Stomach (tissue), 8 donors: ENCODE measurements at regions not wholly inside any gene's neighbourhood (a gene's known extent, or its start where the extent isn't known, plus 50 kb on each side); places are given as distances from the start of the nearest gene placed in this dataset.

ENCODE experiments used
- DNase-seq, 2 donors: peaks; one replicate each; pipeline versions ENCODE4 v3.0.0 to v3.0.0-alpha.2; 2013 to 2019
- H3K27ac ChIP-seq, 5 donors: fragments of 200-600 bp in 4 of 5; sonication (generic) in 4 of 5; one replicate each; pipeline ENCODE4 v1.5.1; 2013 to 2019; ENCODE audit warnings: mild to moderate bottlenecking in 1 of 5, moderate library complexity in 1 of 5
- H3K27me3 ChIP-seq, 3 donors: fragments of 200-600 bp; sonication (generic); one replicate each; pipeline ENCODE4 v1.5.1; 2017 to 2019; ENCODE audit warnings: mixed run types in 1 of 3
- H3K36me3 ChIP-seq, 4 donors: fragments of 200-600 bp; sonication (generic); 1 replicate in 3 of 4; 2 replicates in 1 of 4; pipeline ENCODE4 v1.5.1; 2016 to 2019
- H3K4me1 ChIP-seq, 4 donors: fragments of 200-600 bp; sonication (generic); one replicate each; pipeline ENCODE4 v1.5.1; 2016 to 2019
- H3K4me3 ChIP-seq, 4 donors: fragments of 200-600 bp; sonication (generic) in 3 of 4; one replicate each; pipeline ENCODE4 v1.5.1; 2016 to 2019; ENCODE audit warnings: mild to moderate bottlenecking in 1 of 4
- H3K9me3 ChIP-seq, 4 donors: fragments of 200-600 bp; sonication (generic); one replicate each; pipeline ENCODE4 v1.5.1; 2016 to 2019
- EP300 ChIP-seq: sonication (generic); formaldehyde crosslinking; IDR thresholded peaks from one replicate; pipeline ENCODE4 v1.6.1; 2017; ENCODE audit warnings: antibody characterized with exemption
- POLR2A ChIP-seq, 4 donors: fragments of 450-650 bp; IDR thresholded peaks; one replicate each; pipeline ENCODE4 v1.6.1; 2016; ENCODE audit warnings: antibody characterized with exemption in 4 of 4, control low read depth in 2 of 4, mild to moderate bottlenecking in 1 of 4, moderate library complexity in 1 of 4
- POLR2AphosphoS5 ChIP-seq, 3 donors: sonication (generic); formaldehyde crosslinking; IDR thresholded peaks; one replicate each; pipeline ENCODE4 v1.6.1; 2016; ENCODE audit warnings: antibody characterized with exemption in 3 of 3
- WGBS, 5 donors: extraction: QIAGEN DNeasy Blood & Tissue Kit in 3 of 5; methylation state at CpG; one replicate each; pipeline versions ENCODE4 v1.1.5 to v1.1.7; 2013 to 2018; 5-methylcytosine and 5-hydroxymethylcytosine counted together
- intact Hi-C: fragments of 100-400 bp; cut with DNase I; formaldehyde crosslinking; loops from one replicate; pipeline ENCODE4 v1.15.1; 2023; ENCODE audit warnings: low total_unique reads
- TF ChIP-seq, protein P1 (sequence below), 7 experiments: fragments of 450-650 bp in 4 of 7; fragments of 200-600 bp in 3 of 7; sonication (generic) in 3 of 7; IDR thresholded peaks; one replicate each; pipeline ENCODE4 v1.5.1; 2016 to 2019; ENCODE audit warnings: antibody characterized with exemption in 7 of 7, control low read depth in 2 of 7, mild to moderate bottlenecking in 1 of 7
- donor health status: healthy with polysubstance abuse.
- donor health status: Bipolar disorder and iron deficiency.
- donor health status: healthy.

DNA sequence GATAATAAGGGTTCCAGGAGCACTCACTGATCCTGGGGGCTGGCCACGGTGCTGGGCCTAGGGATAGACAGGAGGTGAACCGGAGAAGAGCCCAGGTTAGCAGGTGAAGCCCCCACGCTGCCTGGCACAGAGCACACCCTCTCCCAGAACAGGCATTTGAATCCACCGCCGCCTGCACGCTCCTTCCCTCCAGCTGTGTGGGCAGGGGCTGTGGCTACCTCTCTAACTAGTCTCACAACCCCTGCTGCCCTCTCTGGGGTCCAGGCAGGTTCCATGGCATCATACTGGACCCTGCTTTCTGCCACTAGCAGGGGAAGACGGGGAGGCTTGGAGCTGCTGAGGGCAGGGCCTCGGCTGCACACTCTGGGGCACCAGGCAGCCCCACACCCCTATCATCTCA lies 358.0 kb downstream of the CTTN start:
- intact Hi-C loops: loop anchor here (5.0 kb wide), 1 partner anchor 289 kb away; no protein-coding TSS in a partner anchor
- H3K27me3 ChIP-seq: peaks cover 0 to 20% (median 0%) of the 10 kb centered on the region in 3 donors
- peaks cover 0 to 9% (median 0%) of the 10 kb centered on the region in 4 donors for H3K36me3 ChIP-seq
- TF ChIP-seq POLR2A (IDR thresholded peaks at IDR 0.05) (no peak), EP300 (no peak), POLR2AphosphoS5 (IDR thresholded peaks at IDR 0.05) (no peak)
- TF ChIP-seq, protein P1, sequence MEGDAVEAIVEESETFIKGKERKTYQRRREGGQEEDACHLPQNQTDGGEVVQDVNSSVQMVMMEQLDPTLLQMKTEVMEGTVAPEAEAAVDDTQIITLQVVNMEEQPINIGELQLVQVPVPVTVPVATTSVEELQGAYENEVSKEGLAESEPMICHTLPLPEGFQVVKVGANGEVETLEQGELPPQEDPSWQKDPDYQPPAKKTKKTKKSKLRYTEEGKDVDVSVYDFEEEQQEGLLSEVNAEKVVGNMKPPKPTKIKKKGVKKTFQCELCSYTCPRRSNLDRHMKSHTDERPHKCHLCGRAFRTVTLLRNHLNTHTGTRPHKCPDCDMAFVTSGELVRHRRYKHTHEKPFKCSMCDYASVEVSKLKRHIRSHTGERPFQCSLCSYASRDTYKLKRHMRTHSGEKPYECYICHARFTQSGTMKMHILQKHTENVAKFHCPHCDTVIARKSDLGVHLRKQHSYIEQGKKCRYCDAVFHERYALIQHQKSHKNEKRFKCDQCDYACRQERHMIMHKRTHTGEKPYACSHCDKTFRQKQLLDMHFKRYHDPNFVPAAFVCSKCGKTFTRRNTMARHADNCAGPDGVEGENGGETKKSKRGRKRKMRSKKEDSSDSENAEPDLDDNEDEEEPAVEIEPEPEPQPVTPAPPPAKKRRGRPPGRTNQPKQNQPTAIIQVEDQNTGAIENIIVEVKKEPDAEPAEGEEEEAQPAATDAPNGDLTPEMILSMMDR (IDR thresholded peaks at IDR 0.05): no peak
- 78 to 94% (median 92%) methylated on average over 5 to 8 of the region's 8 CpGs for WGBS, 5 donors
- H3K9me3 ChIP-seq: peaks cover 0 to 10% (median 3%) of the 10 kb centered on the region in 4 donors
- DNase-seq: no peak
- H3K4me3 ChIP-seq: no peak overlapping the region
- no peak overlapping the region for H3K27ac ChIP-seq
- peaks cover 0 to 9% (median 6%) of the 10 kb centered on the region in 4 donors for H3K4me1 ChIP-seq

DNA sequence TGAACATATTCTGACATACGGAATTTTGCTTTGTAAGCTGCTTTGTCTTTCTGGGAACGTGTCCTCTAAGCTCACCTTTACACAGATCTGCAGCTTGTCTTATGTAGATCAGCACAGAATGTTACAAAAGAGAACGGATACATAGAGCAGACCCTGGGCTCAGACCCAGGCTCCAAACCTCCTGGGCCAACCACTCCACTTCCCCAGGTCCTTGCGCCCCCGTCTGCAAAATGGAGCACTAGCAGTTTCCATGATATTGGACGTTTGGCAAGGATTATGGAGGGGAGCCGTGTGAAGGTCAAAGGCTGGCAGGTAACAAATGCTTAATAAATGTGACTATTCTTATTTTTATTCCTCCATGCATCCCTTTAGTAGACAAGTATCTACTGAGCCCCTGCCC lies 358.4 kb downstream of the CTTN start:
- no peak overlapping the region for H3K27ac ChIP-seq
- H3K9me3 ChIP-seq: peaks cover 0 to 11% (median 0%) of the 10 kb centered on the region in 4 donors
- no peak overlapping the region for H3K4me3 ChIP-seq
- intact Hi-C loops: loop anchor here (5.0 kb wide), 1 partner anchor 289 kb away; no protein-coding TSS in a partner anchor
- H3K36me3 ChIP-seq: peaks cover 0 to 13% (median 0%) of the 10 kb centered on the region in 4 donors
- DNase-seq: no peak
- peaks cover 0 to 9% (median 6%) of the 10 kb centered on the region in 4 donors for H3K4me1 ChIP-seq
- peaks cover 0 to 20% (median 0%) of the 10 kb centered on the region in 3 donors for H3K27me3 ChIP-seq
- TF ChIP-seq POLR2A (IDR thresholded peaks at IDR 0.05): no peak
- TF ChIP-seq EP300: no peak
- TF ChIP-seq, protein P1 (IDR thresholded peaks at IDR 0.05): no peak
- TF ChIP-seq POLR2AphosphoS5 (IDR thresholded peaks at IDR 0.05): no peak
- WGBS, 5 donors: 55 to 83% (median 75%) methylated on average over 7 of the region's 7 CpGs

DNA sequence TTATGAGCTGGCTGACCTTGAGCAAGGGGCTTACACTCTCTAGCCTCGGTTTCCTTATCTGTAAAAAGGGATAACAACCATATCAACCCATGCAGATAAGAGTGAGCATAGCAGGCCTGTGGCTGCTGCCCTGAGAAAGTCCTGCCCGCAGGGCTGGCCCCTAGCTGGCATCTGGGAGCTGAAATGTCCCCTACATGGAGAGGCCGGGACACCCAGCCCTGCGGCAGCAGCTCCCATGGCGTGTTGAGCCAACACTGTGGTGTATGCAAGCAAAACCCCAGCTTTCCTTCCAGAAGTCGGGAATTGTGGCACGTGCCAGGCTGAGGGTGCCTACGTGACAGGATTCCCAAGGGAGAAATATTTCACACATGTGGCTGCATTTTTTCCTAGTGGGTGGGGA lies 358.9 kb downstream of the CTTN start:
- Histone ChIP-seq H3K27ac (no peak overlapping the region), H3K4me3 (no peak overlapping the region), H3K4me1 (peaks cover 0 to 9% (median 6%) of the 10 kb centered on the region in 4 donors), H3K9me3 (peaks cover 0 to 13% (median 0%) of the 10 kb centered on the region in 4 donors), H3K27me3 (peaks cover 0 to 20% (median 0%) of the 10 kb centered on the region in 3 donors), H3K36me3 (peaks cover 0 to 14% (median 0%) of the 10 kb centered on the region in 4 donors)
- TF ChIP-seq EP300: no peak
- TF ChIP-seq, protein P1 (IDR thresholded peaks at IDR 0.05): no peak
- TF ChIP-seq POLR2A (IDR thresholded peaks at IDR 0.05): no peak
- no peak for TF ChIP-seq POLR2AphosphoS5 (IDR thresholded peaks at IDR 0.05)
- 72 to 79% (median 73%) methylated on average over 8 of the region's 8 CpGs for WGBS, 5 donors
- DNase-seq: no peak
- intact Hi-C loops: loop anchor here (5.0 kb wide), 1 partner anchor 290 kb away; no protein-coding TSS in a partner anchor

DNA sequence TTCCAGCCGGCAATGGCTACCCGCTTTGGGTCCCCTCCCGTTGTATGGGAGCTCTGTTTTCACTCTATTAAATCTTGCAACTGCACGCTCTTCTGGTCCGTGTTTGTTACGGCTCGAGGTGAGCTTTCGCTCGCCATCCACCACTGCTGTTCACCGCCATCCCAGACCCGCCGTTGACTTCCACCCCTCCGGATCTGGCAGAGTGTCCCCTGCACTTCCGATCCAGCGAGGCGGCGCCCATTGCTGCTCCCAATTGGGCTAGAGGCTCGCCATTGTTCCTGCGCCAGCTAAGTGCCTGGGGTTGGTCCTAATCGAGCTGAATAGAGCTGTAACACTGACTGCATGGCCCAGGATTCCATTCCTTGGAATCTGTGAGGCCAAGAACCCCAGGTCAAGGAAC lies 359.9 kb downstream of the CTTN start:
- TF ChIP-seq POLR2A (IDR thresholded peaks at IDR 0.05) (no peak), EP300 (no peak), POLR2AphosphoS5 (IDR thresholded peaks at IDR 0.05) (no peak)
- TF ChIP-seq, protein P1 (IDR thresholded peaks at IDR 0.05): no peak
- 92 to 95% (median 93%) methylated on average over 20 of the region's 20 CpGs for WGBS, 5 donors
- H3K27ac ChIP-seq: no peak overlapping the region
- intact Hi-C loops: loop anchor here (5.0 kb wide), 1 partner anchor 291 kb away; no protein-coding TSS in a partner anchor
- H3K9me3 ChIP-seq: peaks cover 0 to 13% (median 0%) of the 10 kb centered on the region in 4 donors
- peaks cover 0 to 9% (median 6%) of the 10 kb centered on the region in 4 donors for H3K4me1 ChIP-seq
- H3K27me3 ChIP-seq: peaks cover 0 to 20% (median 0%) of the 10 kb centered on the region in 3 donors
- H3K4me3 ChIP-seq: no peak overlapping the region
- peaks cover 0 to 14% (median 0%) of the 10 kb centered on the region in 4 donors for H3K36me3 ChIP-seq
- no peak for DNase-seq
